GM12878 (cell line): ENCODE measurements at regions not wholly inside any gene's neighbourhood (a gene's known extent, or its start where the extent isn't known, plus 50 kb on each side); places are given as distances from the start of the nearest gene placed in this dataset.

Source experiments
- BMI1 ChIP-seq: fragments of 450-650 bp; IDR thresholded peaks from 2 replicates; pipeline ENCODE4 v1.6.1; 2016; ENCODE audit warnings: mild to moderate bottlenecking, moderate library complexity, borderline replicate concordance
- CHD1 ChIP-seq: IDR thresholded peaks from 2 replicates; pipeline ENCODE4 v1.6.1; 2012; ENCODE audit warnings: low read depth, low read length, improper control_type of control experiment
- CHD2 ChIP-seq: IDR thresholded peaks from 2 replicates; pipeline ENCODE4 v1.6.1; 2011; ENCODE audit warnings: low read depth, low read length, improper control_type of control experiment, borderline replicate concordance
- CTCF ChIP-seq, 3 experiments: IDR thresholded peaks in 2 of 3; conservative IDR thresholded peaks in 1 of 3; 2 replicates each; pipeline ENCODE4 v1.5.1; 2011; ENCODE audit warnings: low read depth in 3 of 3, low read length in 3 of 3, mild to moderate bottlenecking in 3 of 3, control low read depth in 2 of 3, moderate library complexity in 2 of 3, inconsistent platforms in 1 of 3, mixed read lengths in 1 of 3; ENCODE audit not compliant: control insufficient read depth in 2 of 3, insufficient read depth in 1 of 3; ENCODE audit errors: extremely low read depth in 1 of 3
- MAX ChIP-seq: IDR thresholded peaks from 2 replicates; pipeline ENCODE4 v1.6.1; 2012; ENCODE audit warnings: low read depth, low read length, improper control_type of control experiment
- PAX8 ChIP-seq: fragments of 450-650 bp; IDR thresholded peaks from 2 replicates; pipeline ENCODE4 v1.6.1; 2017; ENCODE audit warnings: mild to moderate bottlenecking, moderate library complexity
- YBX1 ChIP-seq: fragments of 450-650 bp; IDR thresholded peaks from 2 replicates; pipeline ENCODE4 v1.6.1; 2016; ENCODE audit warnings: antibody characterized with exemption
- ZBTB11 ChIP-seq: fragments of 450-650 bp; formaldehyde crosslinking; IDR thresholded peaks from 2 replicates; pipeline ENCODE4 v1.5.0; 2022; ENCODE audit warnings: mild to moderate bottlenecking, missing genetic modification characterization
- ZNF24 ChIP-seq: fragments of 450-650 bp; IDR thresholded peaks from 2 replicates; pipeline ENCODE4 v1.6.1; 2017; ENCODE audit warnings: antibody characterized with exemption, mild to moderate bottlenecking

GRCh38 chr2:104177179-104177578 is 676.7 kb upstream of the POU3F3 start:
- TF ChIP-seq BMI1 = no peak
- no peak for TF ChIP-seq MAX
- no peak for TF ChIP-seq CTCF (IDR thresholded peaks at IDR 0.05 in 2 of 3, conservative IDR thresholded peaks at IDR 0.05 in 1 of 3; ENCODE audit: control insufficient read depth in 2 of 3, extremely low read depth in 1 of 3, insufficient read depth in 1 of 3, low read depth in 3 of 3, low read length in 3 of 3)
- TF ChIP-seq CHD1 = no peak
- TF ChIP-seq PAX8 = no peak
- TF ChIP-seq ZBTB11 (CRISPR knock-in tag) = no peak
- no peak for TF ChIP-seq ZNF24
- no peak for TF ChIP-seq YBX1
- no peak for TF ChIP-seq CHD2
